Aorta (tissue), 5 donors: ENCODE measurements at regions not wholly inside any gene's neighbourhood (a gene's known extent, or its start where the extent isn't known, plus 50 kb on each side); places are given as distances from the start of the nearest gene placed in this dataset.

Source experiments
- ATAC-seq: fragments of 200-7000 bp; cut with Tn5 transposase; one replicate; pipeline ENCODE4 v1.9.1; 2022; ENCODE audit warnings: moderate library complexity; ENCODE audit not compliant: low FRiP score
- DNase-seq, 2 donors: peaks; one replicate each; pipeline ENCODE4 v3.0.0-alpha.2; 2020
- H3K27ac ChIP-seq, 2 donors: one replicate each; pipeline ENCODE4 v1.5.1; 2013; ENCODE audit warnings: low read length in 2 of 2, mild to moderate bottlenecking in 2 of 2, moderate library complexity in 2 of 2, control low read depth in 1 of 2, inconsistent platforms in 1 of 2, low read depth in 1 of 2
- H3K27me3 ChIP-seq, 2 donors: one replicate each; pipeline ENCODE4 v1.6.1; 2013; ENCODE audit warnings: control low read depth in 1 of 2, low read length in 1 of 2, mild to moderate bottlenecking in 1 of 2, moderate library complexity in 1 of 2; ENCODE audit not compliant: insufficient read depth in 2 of 2, control insufficient read depth in 1 of 2
- H3K36me3 ChIP-seq, 2 donors: one replicate each; pipeline ENCODE4 v1.6.1; 2013; ENCODE audit warnings: control low read depth in 1 of 2, low read length in 1 of 2, mild to moderate bottlenecking in 1 of 2; ENCODE audit not compliant: insufficient read depth in 2 of 2, control insufficient read depth in 1 of 2
- H3K4me1 ChIP-seq, 2 donors: one replicate each; pipeline ENCODE4 v1.6.1; 2013; ENCODE audit warnings: low read length in 2 of 2, control low read depth in 1 of 2, mild to moderate bottlenecking in 1 of 2, moderate library complexity in 1 of 2; ENCODE audit not compliant: insufficient read depth in 2 of 2, control insufficient read depth in 1 of 2
- H3K4me3 ChIP-seq, 2 donors: one replicate each; pipeline ENCODE4 v1.5.1; 2013; ENCODE audit warnings: low read length in 2 of 2, control low read depth in 1 of 2, mild to moderate bottlenecking in 1 of 2
- H3K9me3 ChIP-seq: one replicate; pipeline ENCODE4 v1.6.1; 2013; ENCODE audit warnings: mild to moderate bottlenecking, low read length; ENCODE audit not compliant: control insufficient read depth
- WGBS, 2 donors: extraction: QIAGEN DNeasy Blood & Tissue Kit; methylation state at CpG; one replicate each; pipeline ENCODE4 v1.1.7; 2013; 5-methylcytosine and 5-hydroxymethylcytosine counted together
- intact Hi-C, 2 donors: fragments of 100-400 bp; cut with DNase I; formaldehyde crosslinking; loops; one replicate each; pipeline versions ENCODE4 v1.14.2 to v1.15.0; 2022
- donor health status: healthy with polysubstance abuse.
- donor health status: Bipolar disorder and iron deficiency.
- donor health status: DM: no; HTN: no; CAD: no.
- donor health status: DM: no; HTN: no; CAD: no.
- donor health status: DM: yes; HTN: yes; CAD: no.

- DNase-seq (peak in 1 of 2 donors; percentile 24), ATAC-seq (no peak)
- Histone ChIP-seq H3K27me3 (no peaks in the 10 kb centered on the region), H3K9me3 (no peaks in the 10 kb centered on the region), H3K4me3 (no peak overlapping the region), H3K36me3 (no peaks in the 10 kb centered on the region), H3K27ac (no peak overlapping the region), H3K4me1 (no peaks in the 10 kb centered on the region)
- intact Hi-C loops = no loop called here
- WGBS, 2 donors = 86 to 87% methylated on average over 10 of the region's 10 CpGs
These were observed 96.2 kb upstream of the BOD1 start for GRCh38 chr5:173712609-173713175.

GRCh38 chr5:173714551-173715428, 98.3 kb upstream of the BOD1 start:
- Histone ChIP-seq H3K4me3 (no peak overlapping the region), H3K27ac (no peak overlapping the region), H3K9me3 (no peaks in the 10 kb centered on the region), H3K4me1 (no peaks in the 10 kb centered on the region), H3K36me3 (no peaks in the 10 kb centered on the region), H3K27me3 (no peaks in the 10 kb centered on the region)
- intact Hi-C loops = no loop called here
- ATAC-seq (no peak), DNase-seq (no peak)
- WGBS, 2 donors = 85 to 86% methylated on average over 12 of the region's 12 CpGs

DNA sequence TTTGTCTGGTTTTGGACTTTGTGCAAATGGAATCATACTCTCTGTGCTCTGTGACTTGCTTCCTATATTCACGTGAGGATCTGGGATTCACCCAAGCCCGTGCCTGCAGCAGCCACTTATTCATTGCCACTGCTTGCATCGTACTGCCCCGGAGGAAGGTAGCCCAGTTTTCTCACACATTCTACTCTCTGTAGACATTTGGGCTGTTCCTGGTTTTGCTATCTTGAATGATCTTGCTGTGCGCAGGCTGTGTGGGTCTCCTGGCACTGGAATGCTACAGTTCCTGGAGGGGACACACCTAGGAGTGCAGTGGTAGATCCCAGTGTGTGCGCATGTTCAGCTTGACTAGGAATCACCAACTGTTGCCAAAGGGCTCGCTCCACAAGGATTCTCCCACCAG, 99.2 kb upstream of the BOD1 start:
- Histone ChIP-seq H3K27ac (no peak overlapping the region), H3K4me1 (no peaks in the 10 kb centered on the region), H3K27me3 (no peaks in the 10 kb centered on the region), H3K36me3 (no peaks in the 10 kb centered on the region), H3K9me3 (no peaks in the 10 kb centered on the region), H3K4me3 (no peak overlapping the region)
- ATAC-seq (no peak), DNase-seq (no peak)
- WGBS, 2 donors = 88 to 90% methylated on average over 7 of the region's 7 CpGs
- intact Hi-C loops = no loop called here

GRCh38 chr5:173716058-173716682, 99.7 kb upstream of the BOD1 start:
- Histone ChIP-seq H3K4me3 (no peak overlapping the region), H3K4me1 (no peaks in the 10 kb centered on the region), H3K27me3 (no peaks in the 10 kb centered on the region), H3K36me3 (no peaks in the 10 kb centered on the region), H3K9me3 (no peaks in the 10 kb centered on the region), H3K27ac (no peak overlapping the region)
- 83 to 84% methylated on average over 10 of the region's 10 CpGs for WGBS, 2 donors
- intact Hi-C loops = no loop called here
- no peak for DNase-seq
- ATAC-seq = no peak

GRCh38 chr5:173717959-173718358, 101.5 kb upstream of the BOD1 start:
- intact Hi-C loops = no loop called here
- Histone ChIP-seq H3K4me3 (no peak overlapping the region), H3K27ac (no peak overlapping the region), H3K4me1 (no peaks in the 10 kb centered on the region), H3K9me3 (no peaks in the 10 kb centered on the region), H3K36me3 (no peaks in the 10 kb centered on the region), H3K27me3 (no peaks in the 10 kb centered on the region)
- DNase-seq (peak in 1 of 2 donors; percentile 60), ATAC-seq (no peak)
- 69 to 78% methylated on average over 10 of the region's 10 CpGs for WGBS, 2 donors

GRCh38 chr5:173718469-173718868, 102.0 kb upstream of the BOD1 start:
- WGBS, 2 donors = 93% methylated on average over 10 of the region's 10 CpGs
- H3K4me1 ChIP-seq = no peaks in the 10 kb centered on the region
- intact Hi-C loops = no loop called here
- ATAC-seq = no peak
- H3K27ac ChIP-seq = no peak overlapping the region
- no peaks in the 10 kb centered on the region for H3K27me3 ChIP-seq
- H3K9me3 ChIP-seq = no peaks in the 10 kb centered on the region
- no peaks in the 10 kb centered on the region for H3K36me3 ChIP-seq
- DNase-seq = peak in 1 of 2 donors; percentile 44
- H3K4me3 ChIP-seq = no peak overlapping the region

- Histone ChIP-seq H3K9me3 (no peaks in the 10 kb centered on the region), H3K4me3 (no peak overlapping the region), H3K27ac (no peak overlapping the region), H3K4me1 (no peaks in the 10 kb centered on the region), H3K27me3 (no peaks in the 10 kb centered on the region), H3K36me3 (no peaks in the 10 kb centered on the region)
- 73% methylated on average over 10 of the region's 10 CpGs for WGBS, 2 donors
- ATAC-seq (no peak), DNase-seq (peak in 1 of 2 donors; percentile 38)
- intact Hi-C loops = no loop called here
These were observed 103.3 kb upstream of the BOD1 start for GRCh38 chr5:173719731-173720082.

DNA sequence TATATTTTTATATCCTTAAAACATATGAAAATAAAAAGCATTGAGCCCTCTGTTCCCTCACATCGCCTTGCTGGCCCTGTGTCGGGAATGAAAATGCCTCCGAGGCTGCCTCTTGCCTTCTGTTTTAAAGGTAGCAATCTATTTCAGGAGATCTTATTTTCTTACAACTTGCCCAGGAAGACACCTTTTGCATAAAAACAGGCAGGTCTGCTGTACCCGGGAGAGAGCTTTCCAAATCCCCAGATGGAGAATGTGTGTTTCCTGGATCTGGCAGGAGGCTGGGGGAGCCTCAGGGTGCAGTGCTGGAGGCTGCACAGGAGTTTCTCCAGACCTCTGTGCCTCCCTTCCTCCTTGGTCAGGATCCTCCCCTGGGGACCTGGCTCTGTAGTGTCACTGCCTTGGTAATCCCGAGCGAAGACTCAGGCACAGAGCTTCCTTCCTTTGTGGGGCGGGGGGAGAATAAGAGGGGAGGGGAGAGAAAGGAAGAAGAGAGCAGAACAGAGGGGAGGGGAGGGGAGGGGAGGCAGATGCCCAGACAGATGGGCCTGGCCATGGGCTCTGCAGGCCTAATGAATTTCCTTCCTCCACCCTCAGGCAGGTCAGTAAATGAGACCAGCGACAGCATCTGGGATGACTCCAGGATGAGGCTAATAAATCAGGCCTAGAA, 104.0 kb upstream of the BOD1 start:
- DNase-seq = peak in 1 of 2 donors; percentile 32
- Histone ChIP-seq H3K9me3 (no peaks in the 10 kb centered on the region), H3K36me3 (no peaks in the 10 kb centered on the region), H3K4me1 (no peaks in the 10 kb centered on the region), H3K27me3 (no peaks in the 10 kb centered on the region), H3K4me3 (no peak overlapping the region), H3K27ac (no peak overlapping the region)
- intact Hi-C loops = no loop called here
- WGBS, 2 donors = 90 to 91% methylated on average over 8 of the region's 8 CpGs
- no peak for ATAC-seq
